K562 (cell line): ENCODE measurements at regions not wholly inside any gene's neighbourhood (a gene's known extent, or its start where the extent isn't known, plus 50 kb on each side); places are given as distances from the start of the nearest gene placed in this dataset.

ENCODE experiments used
- ATAC-seq: fragments of 200-7000 bp; cut with Tn5 transposase; 3 replicates; pipeline ENCODE4 v1.9.1; 2020; ENCODE audit warnings: moderate library complexity
- BruUV-seq: library from RNA; stranded (reverse); fragments of 400-500 nt; replicated peaks from 2 replicates; lab custom pipeline; 2021; lab: Mats Ljungman, UMichigan
- CTCF ChIA-PET: fragments of 300-600 bp; formaldehyde crosslinking; extraction: SDS; loops from one replicate; lab custom pipeline; 2021; ENCODE audit warnings: low intra/inter-chr PET ratio; lab: Yijun Ruan, JAX
- POLR2A ChIA-PET: fragments of 300-600, 350-650 bp; sonication (Branson Sonifier 250); formaldehyde crosslinking; extraction: SDS; loops from one replicate; lab custom pipeline; 2021; ENCODE audit warnings: antibody characterized with exemption, inconsistent platforms; lab: Yijun Ruan, JAX
- DNase-seq, 4 experiments: peaks; one replicate each; pipeline versions ENCODE4 v3.0.0 to v3.0.0-alpha.2; 2011 to 2018; ENCODE audit warnings: low spot score in 3 of 4, mixed read lengths in 3 of 4; ENCODE audit errors: extremely low read depth in 1 of 4
- FAIRE-seq: peaks from 2 replicates; lab custom pipeline; 2011; peaks lifted over from hg19 to GRCh38; lab: Jason Lieb, UNC
- H2AFZ ChIP-seq: 2 replicates; pipeline ENCODE4 v1.6.0; 2011; ENCODE audit warnings: low read depth, low read length, control low read depth, inconsistent platforms
- H3K27ac ChIP-seq: fragments of 200-600 bp; 3 replicates; pipeline ENCODE4 v1.8.0; 2011; ENCODE audit warnings: low read depth, mild to moderate bottlenecking, control low read depth, inconsistent platforms, low read length, moderate library complexity, mixed read lengths; ENCODE audit errors: extremely low read depth
- H3K27me3 ChIP-seq, 2 experiments: fragments of 300-600 bp in 1 of 2; 2 replicates in 1 of 2; 3 replicates in 1 of 2; pipeline versions ENCODE4 v1.6.0 to v1.8.0; 2011; ENCODE audit warnings: inconsistent platforms in 2 of 2, low read length in 2 of 2, mild to moderate bottlenecking in 1 of 2, mixed read lengths in 1 of 2, moderate library complexity in 1 of 2; ENCODE audit not compliant: control insufficient read depth in 2 of 2, insufficient read depth in 2 of 2
- H3K36me3 ChIP-seq: fragments of 300-600 bp; 3 replicates; pipeline ENCODE4 v1.8.0; 2011; ENCODE audit warnings: mild to moderate bottlenecking, low read length, inconsistent platforms; ENCODE audit not compliant: control insufficient read depth, insufficient read depth
- H3K4me1 ChIP-seq, 2 experiments: fragments of 200-600 bp in 1 of 2; replicated peaks in 1 of 2; 2 replicates in 1 of 2; 3 replicates in 1 of 2; pipeline versions ENCODE4 v1.5.1 to v1.8.0; 2011; ENCODE audit warnings: inconsistent platforms in 2 of 2, low read length in 2 of 2, mild to moderate bottlenecking in 1 of 2, mixed read lengths in 1 of 2, moderate library complexity in 1 of 2; ENCODE audit not compliant: control insufficient read depth in 2 of 2, insufficient read depth in 2 of 2
- H3K4me2 ChIP-seq: 2 replicates; pipeline ENCODE4 v1.6.1; 2011; ENCODE audit warnings: low read length, control low read depth, inconsistent platforms, mixed read lengths; ENCODE audit not compliant: insufficient read depth
- H3K4me3 ChIP-seq: fragments of 200-600 bp; sonication (generic), shearing (Covaris generic); 2 replicates; pipeline ENCODE4 v1.5.1; 2016; ENCODE audit warnings: control low read depth, inconsistent platforms
- H3K79me2 ChIP-seq: fragments of 200-600 bp; 3 replicates; pipeline ENCODE4 v1.8.0; 2011; ENCODE audit warnings: low read length, inconsistent platforms; ENCODE audit not compliant: control insufficient read depth, insufficient read depth
- H3K9ac ChIP-seq, 2 experiments: 2 replicates each; pipeline versions ENCODE4 v1.6.0 to v1.6.1; 2011; ENCODE audit warnings: low read depth in 2 of 2, low read length in 2 of 2, control low read depth in 1 of 2, inconsistent platforms in 1 of 2, mild to moderate bottlenecking in 1 of 2, mixed read lengths in 1 of 2; ENCODE audit not compliant: insufficient read depth in 1 of 2
- H3K9me1 ChIP-seq: one replicate; pipeline ENCODE4 v1.6.0; 2011; ENCODE audit warnings: inconsistent platforms, mild to moderate bottlenecking, low read length, moderate library complexity; ENCODE audit not compliant: control insufficient read depth, insufficient read depth
- H3K9me3 ChIP-seq: replicated peaks from 2 replicates; pipeline ENCODE4 v1.5.1; 2011; ENCODE audit warnings: low read depth, low read length, inconsistent platforms; ENCODE audit not compliant: control insufficient read depth, insufficient read depth
- H4K20me1 ChIP-seq: replicated peaks from 2 replicates; pipeline ENCODE4 v1.6.1; 2011; ENCODE audit warnings: low read length, inconsistent platforms, mixed read lengths; ENCODE audit not compliant: control insufficient read depth, insufficient read depth
- CTCF ChIP-seq, 3 experiments: IDR thresholded peaks in 2 of 3; conservative IDR thresholded peaks in 1 of 3; 2 replicates each; pipeline ENCODE4 v1.5.1; 2011 to 2012; ENCODE audit warnings: low read length in 3 of 3, mild to moderate bottlenecking in 3 of 3, control low read depth in 2 of 3, improper control_type of control experiment in 1 of 3, inconsistent platforms in 1 of 3, low read depth in 1 of 3, mixed read lengths in 1 of 3, moderate library complexity in 1 of 3; ENCODE audit not compliant: insufficient read depth in 2 of 3
- FOXA1 ChIP-seq: fragments of 450-650 bp; IDR thresholded peaks from 2 replicates; pipeline ENCODE4 v1.6.1; 2016; ENCODE audit warnings: mild to moderate bottlenecking, borderline replicate concordance
- HMGN3 ChIP-seq: IDR thresholded peaks from 2 replicates; pipeline ENCODE4 v1.6.1; 2011; ENCODE audit warnings: borderline replicate concordance, low read depth, mild to moderate bottlenecking, mixed read lengths, low read length; ENCODE audit not compliant: insufficient read length; ENCODE audit errors: extremely low read depth
- ILF3 ChIP-seq: fragments of 450-650 bp; IDR thresholded peaks from 2 replicates; pipeline ENCODE4 v1.6.1; 2018; ENCODE audit warnings: antibody characterized with exemption, mild to moderate bottlenecking, moderate library complexity, borderline replicate concordance
- MECOM ChIP-seq: fragments of 250-450 bp; sonication (Bioruptor Pico); IDR thresholded peaks from 2 replicates; pipeline ENCODE4 v1.8.0; 2022; ENCODE audit warnings: inconsistent platforms
- NCOA4 ChIP-seq: fragments of 450-650 bp; IDR thresholded peaks from 2 replicates; pipeline ENCODE4 v1.6.1; 2018; ENCODE audit warnings: mild to moderate bottlenecking; ENCODE audit not compliant: partially characterized antibody
- NR2C1 ChIP-seq, 2 experiments: fragments of 450-650 bp; IDR thresholded peaks; 2 replicates each; pipeline ENCODE4 v1.6.1; 2017; ENCODE audit warnings: mild to moderate bottlenecking in 2 of 2, antibody characterized with exemption in 1 of 2, inconsistent platforms in 1 of 2, missing compliant biosample characterization in 1 of 2, missing genetic modification characterization in 1 of 2
- PHB2 ChIP-seq: fragments of 450-650 bp; IDR thresholded peaks from 2 replicates; pipeline ENCODE4 v1.6.1; 2017; ENCODE audit warnings: low read depth
- RAD51 ChIP-seq: fragments of 450-650 bp; IDR thresholded peaks from 2 replicates; pipeline ENCODE4 v1.7.1; 2016; ENCODE audit warnings: low read depth, mild to moderate bottlenecking, borderline replicate concordance
- RUNX1 ChIP-seq: sonication (generic); IDR thresholded peaks from 2 replicates; pipeline ENCODE4 v1.6.1; 2016; ENCODE audit warnings: antibody characterized with exemption, low read depth
- TAF1 ChIP-seq: IDR thresholded peaks from 2 replicates; pipeline ENCODE4 v1.6.1; 2011; ENCODE audit warnings: mild to moderate bottlenecking, low read length, moderate library complexity; ENCODE audit not compliant: insufficient read depth, control insufficient read depth, severe bottlenecking; ENCODE audit errors: extremely low read depth
- ZNF511 ChIP-seq: sonication (generic); formaldehyde crosslinking; IDR thresholded peaks from 2 replicates; pipeline ENCODE4 v1.8.0; 2022; ENCODE audit warnings: mild to moderate bottlenecking, missing genetic modification reagents
- ZNF584 ChIP-seq: fragments of 200-800 bp; sonication (Bioruptor generic); IDR thresholded peaks from 2 replicates; pipeline ENCODE4 v1.6.1; 2016; ENCODE audit warnings: low read depth, mild to moderate bottlenecking, missing genetic modification characterization, missing compliant biosample characterization
- ZNF696 ChIP-seq: fragments of 250-450 bp; sonication (Bioruptor Pico); conservative IDR thresholded peaks from 2 replicates; pipeline ENCODE4 v1.4.0; 2020; ENCODE audit warnings: mild to moderate bottlenecking, moderate library complexity
- ZSCAN29 ChIP-seq: fragments of 450-650 bp; IDR thresholded peaks from 2 replicates; pipeline ENCODE4 v1.6.1; 2017
- WGBS: fragments of 100-300 bp; shearing (Covaris generic); methylation state at CpG from one replicate; pipeline ENCODE4 v1.1.6; 2016; ENCODE audit warnings: low coverage, mixed read lengths; ENCODE audit not compliant: insufficient coverage; ENCODE audit errors: missing lambda C conversion rate; 5-methylcytosine and 5-hydroxymethylcytosine counted together
- in situ Hi-C: fragments of 300-500 bp; cut with MboI; formaldehyde crosslinking; loops from 4 replicates; pipeline ENCODE4 v1.15.0; 2018; ENCODE audit warnings: inconsistent platforms, mixed read lengths
- intact Hi-C: fragments of 100-400 bp; cut with micrococcal nuclease; formaldehyde crosslinking; loops from 2 replicates; pipeline ENCODE4 v1.14.2; 2022

- TF ChIP-seq PHB2 = no peak
- no peak for TF ChIP-seq ILF3
- no peak for TF ChIP-seq ZNF584 (CRISPR knock-in tag)
- TF ChIP-seq NCOA4 = no peak
- no peak for TF ChIP-seq FOXA1
- TF ChIP-seq TAF1 = no peak
- TF ChIP-seq MECOM = no peak
- no peak for TF ChIP-seq RUNX1
- TF ChIP-seq ZSCAN29 = no peak
- TF ChIP-seq ZNF511 (CRISPR knock-in tag) = no peak
- no peak for TF ChIP-seq CTCF (IDR thresholded peaks at IDR 0.05 in 2 of 3, conservative IDR thresholded peaks at IDR 0.05 in 1 of 3; ENCODE audit: insufficient read depth in 2 of 3, low read depth in 1 of 3, low read length in 3 of 3)
- TF ChIP-seq HMGN3 = no peak
- no peak for TF ChIP-seq NR2C1 (IDR thresholded peaks at IDR 0.05)
- no peak for TF ChIP-seq NR2C1 (tag; IDR thresholded peaks at IDR 0.05)
- no peak for TF ChIP-seq ZNF696 (CRISPR knock-in tag)
- no peak for TF ChIP-seq RAD51
- POLR2A ChIA-PET = no interaction called here
- 16% methylated on average over 4 of the region's 4 CpGs for WGBS
- Histone ChIP-seq H3K4me3 (no peak overlapping the region), H3K4me2 (no peak overlapping the region), H3K79me2 (no peaks in the 10 kb centered on the region), H3K9me1 (no peaks in the 10 kb centered on the region), H2AFZ (no peak overlapping the region), H3K27ac (no peak overlapping the region), H3K27me3 (no peaks in the 10 kb centered on the region; a peak in 1 of 5 replicates), H3K36me3 (no peaks in the 10 kb centered on the region), H4K20me1 (no peaks in the 10 kb centered on the region), H3K9me3 (no peaks in the 10 kb centered on the region), H3K9ac (no peak overlapping the region), H3K4me1 (no peaks in the 10 kb centered on the region)
- BruUV-seq = no TSS peak
- intact Hi-C loops (no loop called here), in situ Hi-C loops (no loop called here)
- ATAC-seq = no peak
- CTCF ChIA-PET = no interaction called here
- FAIRE-seq = no peak
- no peak for DNase-seq
Measured at GRCh38 chr17:54840885-54841591, 59.6 kb upstream of the TOM1L1 start.
